ENCODE measurements at regions not wholly inside any gene's neighbourhood (a gene's known extent, or its start where the extent isn't known, plus 50 kb on each side); places are given as distances from the start of the nearest gene placed in this dataset.

- 89% methylated on average over 9 of the region's 9 CpGs for WGBS
- Histone ChIP-seq H3K27me3 (ENCODE audit: control insufficient read depth in 2 of 2, insufficient read depth in 1 of 2, low read length in 1 of 2) (no peaks in the 10 kb centered on the region), H3K4me1 (ENCODE audit: control insufficient read depth in 2 of 2, insufficient read depth in 2 of 2, low read length in 2 of 2) (no peaks in the 10 kb centered on the region), H3K36me3 (ENCODE audit: control insufficient read depth in 2 of 2, insufficient read depth in 2 of 2, low read length in 1 of 2) (no peaks in the 10 kb centered on the region), H3K27ac (ENCODE audit: low read depth in 1 of 2, low read length in 1 of 2) (no peak overlapping the region), H3K4me3 (ENCODE audit: low read length in 2 of 2) (no peak overlapping the region), H3K9me3 (ENCODE audit: control insufficient read depth in 2 of 2, insufficient read depth in 1 of 2, low read length in 1 of 2) (no peaks in the 10 kb centered on the region)
- no peak for DNase-seq (ENCODE audit: low read depth in 6 of 9, low spot score in 9 of 9)
Measured at GRCh38 chr6:167643223-167643622, 183.5 kb upstream of the AFDN start.

- H3K36me3 ChIP-seq (ENCODE audit: control insufficient read depth in 2 of 2, insufficient read depth in 2 of 2, low read length in 1 of 2) = no peaks in the 10 kb centered on the region
- no peak for DNase-seq (ENCODE audit: low read depth in 6 of 9, low spot score in 9 of 9)
- no peaks in the 10 kb centered on the region for H3K4me1 ChIP-seq (ENCODE audit: control insufficient read depth in 2 of 2, insufficient read depth in 2 of 2, low read length in 2 of 2)
- 95% methylated on average over 11 of the region's 11 CpGs for WGBS
- H3K27me3 ChIP-seq (ENCODE audit: control insufficient read depth in 2 of 2, insufficient read depth in 1 of 2, low read length in 1 of 2) = no peaks in the 10 kb centered on the region
- no peak overlapping the region for H3K27ac ChIP-seq (ENCODE audit: low read depth in 1 of 2, low read length in 1 of 2)
- no peaks in the 10 kb centered on the region for H3K9me3 ChIP-seq (ENCODE audit: control insufficient read depth in 2 of 2, insufficient read depth in 1 of 2, low read length in 1 of 2)
- H3K4me3 ChIP-seq (ENCODE audit: low read length in 2 of 2) = no peak overlapping the region
Measured at GRCh38 chr6:167643716-167644115, 183.0 kb upstream of the AFDN start.

DNA sequence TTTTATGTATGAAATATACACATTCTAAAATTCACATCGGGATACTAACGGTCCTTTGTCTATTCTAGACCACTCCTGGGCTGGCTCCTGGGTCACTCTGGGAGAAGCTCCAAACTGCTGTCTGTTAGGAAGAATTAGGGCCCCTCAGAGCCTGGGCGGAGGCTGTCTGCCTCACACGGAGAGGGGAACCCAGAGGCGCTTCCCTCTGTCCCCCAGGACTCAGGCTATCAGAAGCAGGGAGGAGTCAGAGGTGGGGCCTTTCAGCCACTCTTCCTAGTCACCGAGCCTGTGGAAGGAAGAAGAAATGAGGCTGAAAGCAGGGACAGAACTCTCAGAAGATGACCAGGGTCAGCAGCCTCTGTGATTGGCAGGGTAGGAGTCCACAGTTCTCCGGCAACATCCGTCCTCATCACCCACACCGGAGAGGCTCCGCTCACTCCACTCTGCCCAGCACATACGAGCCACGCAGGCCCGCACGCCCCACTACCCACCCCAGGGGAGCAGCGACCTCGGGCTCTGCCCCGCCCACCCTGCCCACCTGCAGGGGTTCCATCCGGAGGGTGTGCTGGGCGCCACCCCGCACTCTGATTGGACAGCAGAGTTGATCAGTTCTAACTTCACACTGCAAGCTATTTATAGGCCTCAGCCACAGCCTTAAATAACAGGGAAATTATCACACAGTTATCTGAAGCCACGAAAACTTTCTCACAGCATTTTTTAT, 182.1 kb upstream of the AFDN start:
- H3K27ac ChIP-seq (ENCODE audit: low read depth in 1 of 2, low read length in 1 of 2) = no peak overlapping the region
- WGBS = 74% methylated on average over 21 of the region's 21 CpGs
- DNase-seq (ENCODE audit: low read depth in 6 of 9, low spot score in 9 of 9) = no peak

GRCh38 chr6:167645368-167645767, 181.3 kb upstream of the AFDN start:
- Histone ChIP-seq H3K9me3 (ENCODE audit: control insufficient read depth in 2 of 2, insufficient read depth in 1 of 2, low read length in 1 of 2) (peaks cover 0 to 5% of the 10 kb centered on the region in 2 donors), H3K27me3 (ENCODE audit: control insufficient read depth in 2 of 2, insufficient read depth in 1 of 2, low read length in 1 of 2) (no peaks in the 10 kb centered on the region), H3K27ac (ENCODE audit: low read depth in 1 of 2, low read length in 1 of 2) (no peak overlapping the region), H3K4me1 (ENCODE audit: control insufficient read depth in 2 of 2, insufficient read depth in 2 of 2, low read length in 2 of 2) (no peaks in the 10 kb centered on the region), H3K36me3 (ENCODE audit: control insufficient read depth in 2 of 2, insufficient read depth in 2 of 2, low read length in 1 of 2) (no peaks in the 10 kb centered on the region), H3K4me3 (ENCODE audit: low read length in 2 of 2) (no peak overlapping the region)
- WGBS = 21% methylated on average over 8 of the region's 8 CpGs
- DNase-seq (ENCODE audit: low read depth in 6 of 9, low spot score in 9 of 9) = no peak

More for the DNA sequence above, 182.1 kb upstream of the AFDN start:
- Histone ChIP-seq H3K9me3 (ENCODE audit: control insufficient read depth in 2 of 2, insufficient read depth in 1 of 2, low read length in 1 of 2) (peaks cover 0 to 3% of the 10 kb centered on the region in 2 donors), H3K27me3 (ENCODE audit: control insufficient read depth in 2 of 2, insufficient read depth in 1 of 2, low read length in 1 of 2) (no peaks in the 10 kb centered on the region), H3K4me3 (ENCODE audit: low read length in 2 of 2) (no peak overlapping the region), H3K36me3 (ENCODE audit: control insufficient read depth in 2 of 2, insufficient read depth in 2 of 2, low read length in 1 of 2) (no peaks in the 10 kb centered on the region), H3K4me1 (ENCODE audit: control insufficient read depth in 2 of 2, insufficient read depth in 2 of 2, low read length in 2 of 2) (no peaks in the 10 kb centered on the region)

DNA sequence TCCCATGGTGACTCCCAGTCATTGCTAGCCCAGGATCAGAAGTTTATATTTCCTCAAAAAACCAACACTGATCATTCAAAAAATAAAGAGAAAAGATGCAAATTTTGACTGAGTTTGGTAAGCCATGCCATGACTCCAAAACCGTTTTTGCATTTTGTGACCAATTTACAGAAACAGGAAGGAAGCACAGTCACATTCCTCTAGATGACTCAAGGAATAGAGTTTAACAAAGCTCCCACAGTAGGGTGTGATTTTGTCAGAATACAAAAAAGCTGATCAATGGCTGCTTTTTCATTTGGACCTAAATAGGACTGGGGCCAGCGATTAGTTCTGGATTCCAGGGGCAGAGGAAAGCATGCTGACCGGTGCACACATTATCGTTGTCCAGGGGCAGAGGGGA, 179.4 kb upstream of the AFDN start:
- H3K36me3 ChIP-seq (ENCODE audit: control insufficient read depth in 2 of 2, insufficient read depth in 2 of 2, low read length in 1 of 2) = no peaks in the 10 kb centered on the region
- H3K4me3 ChIP-seq (ENCODE audit: low read length in 2 of 2) = no peak overlapping the region
- H3K27ac ChIP-seq (ENCODE audit: low read depth in 1 of 2, low read length in 1 of 2) = no peak overlapping the region
- H3K4me1 ChIP-seq (ENCODE audit: control insufficient read depth in 2 of 2, insufficient read depth in 2 of 2, low read length in 2 of 2) = no peaks in the 10 kb centered on the region
- WGBS = 70% methylated on average over 4 of the region's 4 CpGs
- H3K27me3 ChIP-seq (ENCODE audit: control insufficient read depth in 2 of 2, insufficient read depth in 1 of 2, low read length in 1 of 2) = no peaks in the 10 kb centered on the region
- no peak for DNase-seq (ENCODE audit: low read depth in 6 of 9, low spot score in 9 of 9)
- H3K9me3 ChIP-seq (ENCODE audit: control insufficient read depth in 2 of 2, insufficient read depth in 1 of 2, low read length in 1 of 2) = peaks cover 0 to 5% of the 10 kb centered on the region in 2 donors

DNA sequence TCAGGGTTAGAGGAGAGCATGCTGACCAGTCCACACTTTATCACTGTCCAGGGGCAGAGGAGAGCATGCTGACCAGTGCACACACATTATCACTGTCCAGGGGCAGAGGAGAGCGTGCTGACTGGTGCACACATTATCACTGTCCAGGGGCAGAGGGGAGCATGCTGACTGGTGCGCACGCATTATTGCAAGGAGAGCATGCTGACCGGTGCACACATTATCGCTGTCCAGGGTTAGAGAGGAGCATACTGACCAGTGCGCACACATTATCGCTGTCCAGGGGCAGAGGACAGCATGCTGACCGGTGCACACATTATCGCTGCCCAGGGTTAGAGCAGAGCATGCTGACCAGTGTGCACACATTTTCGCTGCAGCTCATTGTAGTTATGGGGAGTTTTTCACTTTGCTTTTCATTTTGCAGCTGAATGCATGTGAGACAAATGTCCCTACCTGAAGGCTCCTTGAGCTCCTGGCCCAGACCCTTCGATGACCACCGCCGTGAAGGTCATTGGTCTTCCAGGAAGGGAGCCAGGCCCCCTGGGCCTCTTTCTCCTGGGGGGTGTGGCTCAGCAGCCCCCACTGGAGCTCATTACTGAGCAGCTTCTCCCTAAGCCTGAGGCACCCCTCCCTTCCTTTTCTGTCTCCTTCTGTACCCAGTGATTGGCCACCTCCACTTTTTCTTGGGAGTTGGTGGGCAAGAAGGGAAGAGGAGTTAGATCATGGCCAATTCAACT, 178.8 kb upstream of the AFDN start:
- H3K27me3 ChIP-seq (ENCODE audit: control insufficient read depth in 2 of 2, insufficient read depth in 1 of 2, low read length in 1 of 2) = no peaks in the 10 kb centered on the region
- no peak for DNase-seq (ENCODE audit: low read depth in 6 of 9, low spot score in 9 of 9)
- no peaks in the 10 kb centered on the region for H3K4me1 ChIP-seq (ENCODE audit: control insufficient read depth in 2 of 2, insufficient read depth in 2 of 2, low read length in 2 of 2)
- peaks cover 0 to 5% of the 10 kb centered on the region in 2 donors for H3K9me3 ChIP-seq (ENCODE audit: control insufficient read depth in 2 of 2, insufficient read depth in 1 of 2, low read length in 1 of 2)
- H3K4me3 ChIP-seq (ENCODE audit: low read length in 2 of 2) = no peak overlapping the region
- H3K27ac ChIP-seq (ENCODE audit: low read depth in 1 of 2, low read length in 1 of 2) = no peak overlapping the region
- 98% methylated on average over 13 of the region's 13 CpGs for WGBS
- no peaks in the 10 kb centered on the region for H3K36me3 ChIP-seq (ENCODE audit: control insufficient read depth in 2 of 2, insufficient read depth in 2 of 2, low read length in 1 of 2)

DNA sequence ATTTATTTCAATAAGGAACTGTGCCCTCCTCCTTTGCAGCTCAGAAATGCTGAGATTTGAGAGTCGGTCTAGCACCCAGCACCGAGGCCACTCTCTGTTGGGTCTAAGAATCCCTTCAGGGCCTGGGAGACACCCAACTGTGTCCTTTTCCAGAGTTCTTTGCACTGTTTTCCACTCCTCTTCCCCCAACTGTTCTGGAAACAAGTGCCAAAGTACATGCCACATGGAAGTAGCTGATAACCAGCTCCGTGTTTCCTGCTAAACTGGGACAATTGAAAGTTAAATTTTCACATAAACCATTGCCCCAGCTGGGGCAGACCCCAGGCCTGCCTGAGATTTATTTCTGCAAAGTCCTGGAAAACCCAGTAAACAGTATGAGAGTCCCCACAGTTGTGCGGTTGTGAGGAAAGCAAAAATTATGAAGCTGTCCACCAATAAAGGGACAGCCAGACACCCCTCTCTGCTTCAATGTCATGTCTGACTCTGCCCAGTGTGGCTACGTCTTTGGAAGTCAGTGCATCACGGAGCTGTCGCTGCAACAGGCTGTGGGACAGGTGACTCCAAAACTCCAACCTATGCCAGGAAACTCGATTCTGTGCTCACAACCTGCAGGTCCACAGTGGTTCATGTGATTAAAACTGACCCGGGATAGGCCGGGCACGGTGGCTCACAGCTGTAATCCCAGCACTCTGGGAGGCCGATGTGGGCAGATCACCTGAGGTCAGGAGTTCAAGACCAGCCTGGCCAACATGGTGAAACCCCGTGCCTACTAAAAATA, 178.0 kb upstream of the AFDN start:
- no peak for DNase-seq (ENCODE audit: low read depth in 6 of 9, low spot score in 9 of 9)
- H3K4me1 ChIP-seq (ENCODE audit: control insufficient read depth in 2 of 2, insufficient read depth in 2 of 2, low read length in 2 of 2) = no peaks in the 10 kb centered on the region
- 97% methylated on average over 13 of the region's 13 CpGs for WGBS
- H3K27ac ChIP-seq (ENCODE audit: low read depth in 1 of 2, low read length in 1 of 2) = no peak overlapping the region
- H3K4me3 ChIP-seq (ENCODE audit: low read length in 2 of 2) = no peak overlapping the region
- H3K36me3 ChIP-seq (ENCODE audit: control insufficient read depth in 2 of 2, insufficient read depth in 2 of 2, low read length in 1 of 2) = no peaks in the 10 kb centered on the region
- H3K9me3 ChIP-seq (ENCODE audit: control insufficient read depth in 2 of 2, insufficient read depth in 1 of 2, low read length in 1 of 2) = peaks cover 0 to 5% of the 10 kb centered on the region in 2 donors
- no peaks in the 10 kb centered on the region for H3K27me3 ChIP-seq (ENCODE audit: control insufficient read depth in 2 of 2, insufficient read depth in 1 of 2, low read length in 1 of 2)

DNA sequence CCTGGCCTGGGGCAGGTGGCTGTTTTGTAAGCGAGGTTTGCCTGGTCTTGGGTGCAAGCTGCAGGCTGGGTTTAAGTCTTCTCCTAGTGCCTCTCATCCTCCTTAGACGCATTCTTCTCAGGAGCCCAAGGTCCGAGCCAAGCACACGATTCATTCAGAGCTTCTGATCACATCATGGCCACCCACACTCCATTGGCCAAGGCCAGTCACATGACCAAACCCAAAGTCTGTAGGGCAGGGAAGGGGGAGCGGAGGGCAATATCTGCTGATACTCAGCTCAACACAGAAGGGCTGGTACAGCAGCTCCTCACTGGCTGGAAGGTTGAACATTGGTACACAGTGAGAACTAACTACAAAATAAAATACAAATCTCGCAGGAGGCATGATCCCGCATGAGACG, 177.2 kb upstream of the AFDN start:
- no peak for DNase-seq (ENCODE audit: low read depth in 6 of 9, low spot score in 9 of 9)
- no peak overlapping the region for H3K4me3 ChIP-seq (ENCODE audit: low read length in 2 of 2)
- no peaks in the 10 kb centered on the region for H3K36me3 ChIP-seq (ENCODE audit: control insufficient read depth in 2 of 2, insufficient read depth in 2 of 2, low read length in 1 of 2)
- no peak overlapping the region for H3K27ac ChIP-seq (ENCODE audit: low read depth in 1 of 2, low read length in 1 of 2)
- WGBS = 97% methylated on average over 8 of the region's 8 CpGs
- no peaks in the 10 kb centered on the region for H3K27me3 ChIP-seq (ENCODE audit: control insufficient read depth in 2 of 2, insufficient read depth in 1 of 2, low read length in 1 of 2)
- H3K9me3 ChIP-seq (ENCODE audit: control insufficient read depth in 2 of 2, insufficient read depth in 1 of 2, low read length in 1 of 2) = peaks cover 0 to 5% of the 10 kb centered on the region in 2 donors
- no peaks in the 10 kb centered on the region for H3K4me1 ChIP-seq (ENCODE audit: control insufficient read depth in 2 of 2, insufficient read depth in 2 of 2, low read length in 2 of 2)
